GM21515 (cell line): ENCODE measurements at regions not wholly inside any gene's neighbourhood (a gene's known extent, or its start where the extent isn't known, plus 50 kb on each side); places are given as distances from the start of the nearest gene placed in this dataset.
"Not testable (repeated sequence)": the region's sequence is repeated elsewhere in the genome, so short reads cannot be mapped to it uniquely, and the experiment has no call there.

ENCODE experiments used
- ATAC-seq: cut with Tn5 transposase; IDR thresholded peaks from one replicate; pipeline ENCODE4 v1.9.1; 2021; ENCODE audit not compliant: unreplicated experiment

- no peak for ATAC-seq
These were observed 191.6 kb upstream of the CTNND2 start for GRCh38 chr5:12095808-12096281.

DNA sequence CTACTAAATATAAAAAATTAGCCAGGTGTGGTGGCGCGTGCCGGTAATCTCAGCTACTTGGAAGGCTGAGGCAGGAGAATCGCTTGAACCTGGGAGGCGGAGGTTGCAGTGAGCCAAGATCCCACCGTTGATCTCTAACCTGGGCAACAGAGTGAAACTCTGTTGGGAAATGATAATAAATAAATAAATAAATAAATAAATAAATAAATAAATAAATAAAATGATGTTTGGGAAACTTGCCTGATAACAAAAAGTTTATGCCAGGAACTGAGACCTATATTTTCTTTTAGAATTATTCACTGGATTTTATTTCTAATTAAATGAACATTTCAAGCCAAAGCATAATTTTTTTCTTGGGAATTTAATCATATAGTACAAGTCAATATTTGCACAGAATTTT lies 189.3 kb upstream of the CTNND2 start:
- no peak for ATAC-seq

- ATAC-seq, result no peak
These were observed 176.5 kb upstream of the CTNND2 start for GRCh38 chr5:12080761-12081160.

- not testable (repeated sequence) for ATAC-seq
These were observed 174.0 kb upstream of the CTNND2 start for GRCh38 chr5:12078286-12078685.

DNA sequence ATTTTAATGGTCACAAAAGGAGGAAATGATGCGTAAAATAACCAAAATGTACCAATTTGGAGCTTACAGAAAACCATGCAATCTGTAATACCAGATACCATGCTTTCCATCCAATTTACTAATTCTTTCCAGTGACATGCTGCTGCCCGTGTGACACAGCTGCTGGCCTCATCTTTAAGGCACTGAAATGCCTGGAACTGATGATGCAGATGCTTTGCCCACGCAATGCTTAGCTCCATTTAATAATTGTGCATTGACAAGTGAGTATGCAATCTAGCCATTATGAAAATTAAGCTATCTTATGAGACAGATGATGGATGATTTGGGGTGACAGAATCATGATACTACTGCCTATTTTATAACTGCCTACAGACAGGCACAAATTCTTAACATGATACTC lies 169.2 kb upstream of the CTNND2 start:
- ATAC-seq, result no peak

DNA sequence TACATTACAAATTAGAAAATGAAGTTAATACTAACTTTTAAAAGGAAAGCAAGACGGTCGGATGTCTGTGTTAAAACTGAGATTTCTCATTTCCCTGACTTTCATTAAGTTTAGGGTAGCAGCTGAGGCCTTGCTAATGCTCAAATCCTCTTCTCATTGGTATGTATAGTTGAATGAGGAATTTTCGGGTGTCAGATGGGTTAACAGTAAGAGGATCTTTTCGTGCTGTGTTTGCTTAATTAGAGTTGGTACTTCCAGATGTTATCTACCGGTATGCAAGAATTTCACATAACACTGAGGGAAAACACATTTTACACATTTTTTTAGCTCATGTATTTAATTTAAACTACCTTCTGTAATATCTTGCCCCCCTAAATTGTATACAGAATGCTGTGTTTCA lies 168.2 kb upstream of the CTNND2 start:
- ATAC-seq, result no peak

DNA sequence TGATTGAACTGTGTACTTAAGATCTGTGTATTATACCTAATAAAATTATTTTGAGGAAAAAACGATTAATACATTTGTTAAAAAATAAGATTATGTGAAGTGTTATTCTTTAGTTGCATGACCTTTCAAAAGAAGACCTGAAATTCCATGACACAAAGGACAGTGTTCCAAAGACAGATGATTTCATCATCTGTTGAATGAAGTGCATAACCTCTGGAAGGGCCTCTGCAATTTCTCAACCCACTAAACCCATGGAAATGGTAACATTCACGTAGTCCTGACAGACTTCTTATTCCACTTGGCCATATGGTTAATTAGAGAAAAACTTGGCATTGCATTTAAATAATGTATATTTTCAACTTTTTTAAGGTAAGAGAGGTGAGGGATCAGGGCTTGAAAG lies 167.2 kb upstream of the CTNND2 start:
- no peak for ATAC-seq

DNA sequence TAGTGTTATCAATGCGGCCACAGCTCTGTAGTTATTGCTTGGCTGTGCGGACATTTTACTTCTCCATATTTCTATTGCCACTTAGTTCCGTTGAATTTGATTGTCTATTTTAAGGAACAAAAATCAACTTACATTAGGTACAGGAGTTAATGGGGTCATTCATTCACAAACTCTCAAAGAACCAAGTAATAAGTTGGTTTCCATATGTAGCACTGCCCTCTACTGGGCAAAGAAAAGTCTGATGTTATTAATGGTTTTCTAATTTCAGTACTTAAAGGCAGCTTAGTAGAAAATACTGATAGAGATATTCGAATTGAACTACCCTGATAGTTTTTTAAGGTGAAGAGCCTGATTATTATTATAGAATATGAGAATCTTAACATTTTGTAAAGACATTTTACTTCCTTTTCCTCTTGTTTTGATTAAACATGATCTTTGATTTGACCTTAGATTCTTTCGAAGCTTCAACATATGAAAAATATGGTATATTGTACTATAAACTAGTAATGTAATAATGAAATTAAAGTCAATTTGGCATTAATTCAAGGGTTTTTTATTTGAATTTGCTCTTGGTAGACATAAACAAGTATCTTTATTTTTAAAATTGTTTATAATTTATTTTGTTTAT lies 119.5 kb upstream of the CTNND2 start:
- ATAC-seq, result no peak

DNA sequence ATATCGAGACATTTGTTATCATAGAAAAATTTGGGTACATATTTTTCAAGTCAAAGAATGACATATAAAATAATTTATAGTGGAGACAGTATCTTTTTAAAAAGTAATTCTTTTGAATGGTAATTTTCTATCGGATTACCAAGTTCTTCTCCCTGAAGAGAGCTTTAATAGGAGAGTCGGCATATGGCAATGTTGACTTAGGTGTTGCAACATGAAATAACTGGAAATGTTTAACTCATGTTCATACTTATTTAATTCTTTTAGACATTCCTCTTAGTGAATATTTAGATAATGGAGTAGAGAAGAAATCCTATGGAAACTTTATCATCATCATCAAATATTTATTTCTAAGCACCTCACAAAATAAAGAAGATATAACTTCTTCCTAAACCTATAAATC lies 118.2 kb upstream of the CTNND2 start:
- ATAC-seq, result no peak

DNA sequence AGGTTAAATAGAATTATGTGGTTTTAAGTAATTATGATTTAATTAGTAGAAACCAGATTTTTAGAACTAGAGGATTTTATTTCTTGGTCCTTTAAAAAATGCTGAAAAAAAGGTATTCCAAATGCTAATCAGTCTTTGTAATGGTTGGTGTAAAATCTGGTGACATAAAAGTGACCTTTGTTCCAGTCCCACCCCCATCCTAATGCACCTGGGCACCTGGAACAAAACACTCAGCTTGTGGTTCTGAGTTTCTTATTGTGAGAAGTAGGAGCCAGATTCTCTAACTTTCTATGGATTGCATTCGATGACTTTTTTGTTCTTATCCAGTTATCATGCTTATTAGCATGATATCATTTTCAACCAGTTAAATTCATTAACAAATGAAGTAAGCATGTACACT lies 115.1 kb upstream of the CTNND2 start:
- ATAC-seq, result no peak

DNA sequence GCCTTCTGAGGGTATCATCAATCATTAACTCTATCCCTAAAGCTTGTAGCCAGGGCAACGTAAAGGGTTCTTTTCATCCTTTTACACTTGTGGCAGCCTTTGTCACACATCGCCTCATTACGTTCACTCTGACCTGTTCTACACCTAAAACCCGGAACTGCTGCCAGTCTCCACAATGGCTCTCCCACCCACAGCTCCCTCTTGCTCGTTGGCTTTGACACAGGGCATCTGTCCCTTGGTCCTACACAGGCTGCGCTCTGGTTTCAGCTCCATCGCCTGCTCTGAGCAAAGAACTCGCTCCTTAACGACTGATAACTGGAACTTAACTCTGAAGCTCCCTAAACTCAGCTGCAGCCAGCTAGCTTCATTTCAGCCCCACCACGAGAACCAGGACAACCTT lies 112.8 kb upstream of the CTNND2 start:
- no peak for ATAC-seq

GRCh38 chr5:12016159-12016746 lies 112.0 kb upstream of the CTNND2 start:
- no peak for ATAC-seq

GRCh38 chr5:12013351-12013750 lies 109.1 kb upstream of the CTNND2 start:
- no peak for ATAC-seq

- no peak for ATAC-seq
These were observed 99.4 kb upstream of the CTNND2 start for GRCh38 chr5:12003680-12004079.

- ATAC-seq, result no peak
These were observed 94.2 kb upstream of the CTNND2 start for GRCh38 chr5:11998397-11998796.

DNA sequence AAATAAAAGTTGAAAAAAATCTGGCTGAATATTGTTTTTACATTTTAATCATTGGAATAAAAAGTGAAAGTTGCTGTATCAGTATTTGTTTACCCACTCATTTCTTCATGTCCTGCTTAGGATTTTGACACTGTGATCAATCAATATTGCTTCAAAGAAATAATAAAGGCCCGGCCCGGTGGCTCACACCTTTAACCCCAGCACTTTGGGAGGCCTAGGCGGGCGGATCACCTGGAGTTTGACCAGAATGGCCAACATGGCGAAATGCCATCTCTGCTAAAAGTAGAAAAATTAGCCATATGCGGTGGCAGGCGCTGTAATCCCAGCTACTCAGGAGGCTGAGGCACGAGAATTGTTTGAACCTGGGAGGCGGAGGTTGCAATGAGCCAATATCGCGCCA lies 93.7 kb upstream of the CTNND2 start:
- ATAC-seq, result no peak

DNA sequence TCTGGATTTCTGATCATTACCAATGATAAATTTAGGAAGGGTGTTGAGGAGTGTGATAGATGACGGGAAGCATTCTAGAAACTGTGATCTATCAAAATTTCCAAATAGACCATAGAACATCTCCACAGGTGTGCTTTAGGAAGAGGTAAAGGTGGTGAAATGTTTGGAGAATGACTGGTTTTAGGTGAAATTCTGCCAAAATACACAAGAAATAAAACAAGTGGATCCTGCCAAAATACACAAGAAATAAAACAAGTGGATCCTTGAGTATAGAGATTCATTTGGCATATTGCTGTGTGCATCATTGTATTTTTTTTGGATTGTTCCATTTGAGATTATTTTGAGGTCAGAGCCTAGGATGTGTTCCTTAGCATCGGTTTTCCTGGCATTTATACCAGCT lies 88.3 kb upstream of the CTNND2 start:
- ATAC-seq, result no peak

DNA sequence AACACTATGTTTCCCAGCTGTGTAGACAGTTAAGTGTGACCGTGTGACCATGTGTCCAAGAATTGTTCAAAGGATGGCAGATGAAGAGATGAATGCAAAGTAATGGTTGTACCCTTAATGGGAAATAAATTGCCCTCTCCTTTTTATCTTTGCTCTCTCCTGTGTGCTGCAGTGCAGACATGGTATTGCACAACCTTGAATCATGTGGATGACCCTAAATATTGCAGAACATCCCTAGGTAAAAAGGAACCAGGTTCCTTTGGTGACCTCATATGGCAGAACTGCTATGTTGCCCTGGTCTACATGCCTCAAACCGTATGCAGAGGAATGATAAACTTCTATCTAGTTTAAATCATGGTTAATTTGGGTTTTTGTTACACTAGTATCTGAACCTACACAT lies 81.7 kb upstream of the CTNND2 start:
- ATAC-seq, result no peak

- no peak for ATAC-seq
These were observed 80.0 kb upstream of the CTNND2 start for GRCh38 chr5:11984196-11984595.

GRCh38 chr5:11981986-11982385 lies 77.7 kb upstream of the CTNND2 start:
- ATAC-seq, result no peak

GRCh38 chr5:11977904-11978303 lies 73.7 kb upstream of the CTNND2 start:
- ATAC-seq, result no peak

- ATAC-seq, result no peak
These were observed 69.2 kb upstream of the CTNND2 start for GRCh38 chr5:11973469-11973868.

DNA sequence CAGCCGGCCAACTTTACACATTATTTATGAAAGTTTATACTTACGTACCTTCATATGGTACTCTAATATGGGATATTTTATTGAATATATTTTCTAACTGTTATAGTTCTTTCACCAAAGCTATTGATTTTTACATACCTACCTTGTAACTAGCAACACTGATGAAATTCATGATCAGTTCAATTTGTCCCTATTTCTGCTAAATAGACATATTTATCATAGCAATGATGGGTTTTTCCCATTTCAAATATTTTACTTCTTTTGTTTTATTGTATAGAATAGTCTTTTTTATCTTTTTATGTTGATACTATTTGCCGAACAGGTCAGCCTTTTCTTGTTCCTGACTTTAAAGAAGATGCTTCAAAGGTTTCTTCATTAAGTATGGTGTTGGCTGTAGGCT lies 59.0 kb upstream of the CTNND2 start:
- ATAC-seq, result no peak
